H9 (cell line): ENCODE measurements at regions not wholly inside any gene's neighbourhood (a gene's known extent, or its start where the extent isn't known, plus 50 kb on each side); places are given as distances from the start of the nearest gene placed in this dataset.

Experiments
- DNase-seq: peaks from one replicate; pipeline ENCODE4 v3.0.0-alpha.2; 2017
- H2AFZ ChIP-seq: one replicate; pipeline ENCODE4 v1.6.1; 2013; ENCODE audit warnings: mild to moderate bottlenecking, low read length, control low read depth, moderate library complexity
- H2AK5ac ChIP-seq: 2 replicates; pipeline ENCODE4 v1.6.1; 2013; ENCODE audit warnings: low read length, control low read depth, mixed read lengths; ENCODE audit not compliant: insufficient read length
- H2BK120ac ChIP-seq: one replicate; pipeline ENCODE4 v1.6.1; 2013; ENCODE audit warnings: low read depth, mild to moderate bottlenecking, low read length, control low read depth, inconsistent platforms; ENCODE audit not compliant: poor library complexity, severe bottlenecking
- H2BK12ac ChIP-seq: 2 replicates; pipeline ENCODE4 v1.6.1; 2013; ENCODE audit warnings: low read length, control low read depth, mixed read lengths, low read depth; ENCODE audit not compliant: insufficient read length
- H2BK15ac ChIP-seq: 2 replicates; pipeline ENCODE4 v1.6.1; 2013; ENCODE audit warnings: low read depth, low read length, control low read depth
- H2BK20ac ChIP-seq: one replicate; pipeline ENCODE4 v1.6.1; 2013; ENCODE audit warnings: low read depth, mild to moderate bottlenecking, low read length, control low read depth, inconsistent platforms; ENCODE audit not compliant: poor library complexity, severe bottlenecking
- H2BK5ac ChIP-seq: 2 replicates; pipeline ENCODE4 v1.6.1; 2013; ENCODE audit warnings: low read length, control low read depth, mixed read lengths; ENCODE audit not compliant: insufficient read length
- H3K14ac ChIP-seq: 2 replicates; pipeline ENCODE4 v1.6.1; 2013; ENCODE audit warnings: low read length, control low read depth; ENCODE audit not compliant: insufficient read depth
- H3K18ac ChIP-seq: 2 replicates; pipeline ENCODE4 v1.6.1; 2013; ENCODE audit warnings: low read depth, mild to moderate bottlenecking, mixed read lengths, low read length, control low read depth; ENCODE audit not compliant: insufficient read length
- H3K23ac ChIP-seq: 2 replicates; pipeline ENCODE4 v1.6.1; 2013; ENCODE audit warnings: low read length, control low read depth, mixed read lengths, low read depth; ENCODE audit not compliant: insufficient read length
- H3K23me2 ChIP-seq: 2 replicates; pipeline ENCODE4 v1.6.1; 2013; ENCODE audit warnings: low read depth, mild to moderate bottlenecking, mixed read lengths, low read length, control low read depth; ENCODE audit not compliant: insufficient read length, poor library complexity, severe bottlenecking
- H3K27ac ChIP-seq: 2 replicates; pipeline ENCODE4 v1.5.1; 2013; ENCODE audit warnings: low read length, control low read depth, mixed read lengths, low read depth; ENCODE audit not compliant: insufficient read length
- H3K27me3 ChIP-seq: 2 replicates; pipeline ENCODE4 v1.6.1; 2013; ENCODE audit warnings: low read length, control low read depth, inconsistent platforms; ENCODE audit not compliant: insufficient read depth
- H3K4ac ChIP-seq: 2 replicates; pipeline ENCODE4 v1.6.1; 2013; ENCODE audit warnings: low read depth, mild to moderate bottlenecking, control low read depth, inconsistent platforms, low read length, moderate library complexity
- H3K4me1 ChIP-seq: 2 replicates; pipeline ENCODE4 v1.6.1; 2013; ENCODE audit warnings: low read length, control low read depth, inconsistent platforms; ENCODE audit not compliant: insufficient read depth
- H3K4me2 ChIP-seq: 2 replicates; pipeline ENCODE4 v1.6.1; 2013; ENCODE audit warnings: low read length, control low read depth, mixed read lengths; ENCODE audit not compliant: insufficient read length, insufficient read depth
- H3K56ac ChIP-seq: 2 replicates; pipeline ENCODE4 v1.6.1; 2013; ENCODE audit warnings: low read depth, mild to moderate bottlenecking, mixed read lengths, low read length, control low read depth; ENCODE audit not compliant: insufficient read length
- H3K79me1 ChIP-seq: 2 replicates; pipeline ENCODE4 v1.6.1; 2013; ENCODE audit warnings: low read depth, mild to moderate bottlenecking, moderate library complexity, low read length, control low read depth, inconsistent platforms; ENCODE audit not compliant: insufficient read depth, poor library complexity, severe bottlenecking
- H3K79me2 ChIP-seq: 2 replicates; pipeline ENCODE4 v1.6.1; 2013; ENCODE audit warnings: low read length, control low read depth, inconsistent platforms; ENCODE audit not compliant: insufficient read depth
- H3K9ac ChIP-seq: 2 replicates; pipeline ENCODE4 v1.6.1; 2013; ENCODE audit warnings: low read length, control low read depth, mixed read lengths; ENCODE audit not compliant: insufficient read length; ENCODE audit errors: extremely low read depth
- H3K9me3 ChIP-seq: one replicate; pipeline ENCODE4 v1.6.1; 2013; ENCODE audit warnings: low read depth, low read length, inconsistent platforms; ENCODE audit not compliant: control insufficient read depth
- H3T11ph ChIP-seq: one replicate; pipeline ENCODE4 v1.6.1; 2013; ENCODE audit warnings: mild to moderate bottlenecking, low read length, control low read depth, inconsistent platforms
- H4K20me1 ChIP-seq: one replicate; pipeline ENCODE4 v1.6.1; 2013; ENCODE audit not compliant: control insufficient read depth, insufficient read length, insufficient read depth
- H4K5ac ChIP-seq: 2 replicates; pipeline ENCODE4 v1.6.1; 2013; ENCODE audit warnings: low read depth, mild to moderate bottlenecking, mixed read lengths, low read length, control low read depth; ENCODE audit not compliant: insufficient read length
- H4K8ac ChIP-seq: replicated peaks from 2 replicates; pipeline ENCODE4 v1.6.1; 2013; ENCODE audit warnings: low read length, control low read depth, mixed read lengths, low read depth; ENCODE audit not compliant: insufficient read length
- H4K91ac ChIP-seq: 2 replicates; pipeline ENCODE4 v1.6.1; 2013; ENCODE audit warnings: low read depth, mild to moderate bottlenecking, moderate library complexity, mixed read lengths, low read length, control low read depth; ENCODE audit not compliant: insufficient read length
- H3K27ac Mint-ChIP-seq, 3 experiments: 2 replicates in 2 of 3; 3 replicates in 1 of 3; pipeline ENCODE4 v1.8.0; 2020 to 2021; ENCODE audit warnings: mixed read lengths in 3 of 3, mild to moderate bottlenecking in 1 of 3, moderate library complexity in 1 of 3
- H3K27me3 Mint-ChIP-seq: 2 replicates; pipeline ENCODE4 v1.8.0; 2021; ENCODE audit warnings: low read depth, mild to moderate bottlenecking, moderate library complexity, mixed read lengths
- H3K36me3 Mint-ChIP-seq, 3 experiments: 2 replicates in 2 of 3; 3 replicates in 1 of 3; pipeline ENCODE4 v1.8.0; 2020 to 2021; ENCODE audit warnings: low read depth in 3 of 3, mixed read lengths in 3 of 3; ENCODE audit not compliant: insufficient read depth in 1 of 3
- H3K4me1 Mint-ChIP-seq, 2 experiments: 2 replicates each; pipeline ENCODE4 v1.8.0; 2020; ENCODE audit warnings: mixed read lengths in 2 of 2
- H3K4me3 Mint-ChIP-seq, 2 experiments: 2 replicates in 1 of 2; 3 replicates in 1 of 2; pipeline ENCODE4 v1.8.0; 2020 to 2021; ENCODE audit warnings: mild to moderate bottlenecking in 2 of 2, mixed read lengths in 2 of 2, moderate library complexity in 1 of 2
- H3K9me3 Mint-ChIP-seq, 2 experiments: 2 replicates in 1 of 2; 3 replicates in 1 of 2; pipeline ENCODE4 v1.8.0; 2020; ENCODE audit warnings: mild to moderate bottlenecking in 2 of 2, mixed read lengths in 2 of 2, moderate library complexity in 1 of 2
- CTCF ChIP-seq: fragments of 200-600 bp; sonication (generic); conservative IDR thresholded peaks from 3 replicates; pipeline ENCODE4 v1.8.0; 2021; ENCODE audit warnings: antibody characterized with exemption, mild to moderate bottlenecking
- WGBS: extraction: QIAGEN DNeasy Blood & Tissue Kit; methylation state at CpG from one replicate; pipeline ENCODE4 v1.1.7; 2013; ENCODE audit warnings: missing lambda C conversion rate, low lambda C conversion rate, mixed read lengths; ENCODE audit not compliant: insufficient read length; ENCODE audit errors: extremely low coverage; 5-methylcytosine and 5-hydroxymethylcytosine counted together

- Histone ChIP-seq H3K9me3 (no peaks in the 10 kb centered on the region), H2BK12ac (no peak overlapping the region), H3K9ac (no peak overlapping the region), H3K18ac (no peak overlapping the region), H2BK5ac (no peak overlapping the region), H3K4ac (no peak overlapping the region), H4K5ac (no peak overlapping the region), H3K4me1 (no peaks in the 10 kb centered on the region), H3K79me2 (no peaks in the 10 kb centered on the region), H2BK120ac (no peak overlapping the region), H3K27ac (no peak overlapping the region), H3K14ac (no peak overlapping the region), H2BK15ac (no peak overlapping the region), H3K27me3 (no peaks in the 10 kb centered on the region), H3K23ac (no peak overlapping the region), H4K8ac (no peak overlapping the region), H2BK20ac (no peak overlapping the region), H3T11ph (no peak overlapping the region), H2AFZ (no peak overlapping the region), H4K20me1 (no peaks in the 10 kb centered on the region), H3K79me1 (no peaks in the 10 kb centered on the region), H4K91ac (no peak overlapping the region), H3K56ac (no peak overlapping the region), H3K4me2 (no peak overlapping the region), H3K23me2 (no peaks in the 10 kb centered on the region), H2AK5ac (no peak overlapping the region)
- no peak for TF ChIP-seq CTCF
- H3K27ac Mint-ChIP-seq, result no peak overlapping the region; a peak in 1 of 7 replicates
- H3K27me3 Mint-ChIP-seq, result no peaks in the 10 kb centered on the region
- DNase-seq, result no peak
- WGBS, result no CpG with 5 or more reads among the region's 4 CpGs
- H3K4me3 Mint-ChIP-seq, result no peak overlapping the region
- H3K9me3 Mint-ChIP-seq, result peaks cover 0 to 5% of the 10 kb centered on the region in 2 experiments; a peak in 1 of 5 replicates
- peaks cover 21 to 24% of the 10 kb centered on the region in 2 experiments for H3K4me1 Mint-ChIP-seq
- no peaks in the 10 kb centered on the region for H3K36me3 Mint-ChIP-seq
Measured at GRCh38 chr6:149202100-149202499, 115.4 kb upstream of the TAB2 start.
